ENCODE measurements at regions not wholly inside any gene's neighbourhood (a gene's known extent, or its start where the extent isn't known, plus 50 kb on each side); places are given as distances from the start of the nearest gene placed in this dataset.
A peak's percentile ranks its signal among the peaks of the same experiment; 100 is the strongest.

GRCh38 chr14:53350866-53351265 lies 197.7 kb upstream of the DDHD1 start:
- Mint-ChIP-seq H3K27ac (no peak overlapping the region), H3K27me3 (ENCODE audit: insufficient read depth) (no peaks in the 10 kb centered on the region), H3K9me3 (no peaks in the 10 kb centered on the region), H3K36me3 (ENCODE audit: low read depth) (no peaks in the 10 kb centered on the region), H3K4me3 (no peak overlapping the region), H3K4me1 (peaks cover 23% of the 10 kb centered on the region)
- no peak overlapping the region for H3K27ac ChIP-seq (ENCODE audit: low read depth, low read length)
- peaks cover 13% of the 10 kb centered on the region for H3K4me1 ChIP-seq (ENCODE audit: control insufficient read depth, insufficient read depth, low read length)
- H3K4me3 ChIP-seq (ENCODE audit: low read length), result no peak overlapping the region
- no peaks in the 10 kb centered on the region for H3K9me3 ChIP-seq (ENCODE audit: control insufficient read depth, low read length)
- H3K36me3 ChIP-seq (ENCODE audit: control insufficient read depth, insufficient read depth, low read length), result no peaks in the 10 kb centered on the region
- no peak for DNase-seq
- no peaks in the 10 kb centered on the region for H3K27me3 ChIP-seq (ENCODE audit: control insufficient read depth, insufficient read depth, low read length, poor library complexity, severe bottlenecking)
- no peak for TF ChIP-seq CTCF (conservative IDR thresholded peaks at IDR 0.05)
- H3K9ac ChIP-seq (ENCODE audit: extremely low read depth, low read length, poor library complexity, severe bottlenecking), result no peak overlapping the region

GRCh38 chr14:53350429-53350828 lies 197.3 kb upstream of the DDHD1 start:
- Histone ChIP-seq H3K4me1 (ENCODE audit: control insufficient read depth, insufficient read depth, low read length) (peaks cover 12% of the 10 kb centered on the region), H3K36me3 (ENCODE audit: control insufficient read depth, insufficient read depth, low read length) (no peaks in the 10 kb centered on the region), H3K9ac (ENCODE audit: extremely low read depth, low read length, poor library complexity, severe bottlenecking) (no peak overlapping the region), H3K27me3 (ENCODE audit: control insufficient read depth, insufficient read depth, low read length, poor library complexity, severe bottlenecking) (no peaks in the 10 kb centered on the region), H3K4me3 (ENCODE audit: low read length) (no peak overlapping the region), H3K27ac (ENCODE audit: low read depth, low read length) (no peak overlapping the region), H3K9me3 (ENCODE audit: control insufficient read depth, low read length) (no peaks in the 10 kb centered on the region)
- Mint-ChIP-seq H3K4me3 (no peak overlapping the region), H3K9me3 (no peaks in the 10 kb centered on the region), H3K27ac (no peak overlapping the region), H3K36me3 (ENCODE audit: low read depth) (no peaks in the 10 kb centered on the region), H3K27me3 (ENCODE audit: insufficient read depth) (no peaks in the 10 kb centered on the region), H3K4me1 (peaks cover 19% of the 10 kb centered on the region)
- no peak for TF ChIP-seq CTCF (conservative IDR thresholded peaks at IDR 0.05)
- DNase-seq, result no peak
- 100% methylated on average over 2 of the region's 2 CpGs; no CpG with 5 or more reads in 1 of the 2 experiments for WGBS, 2 experiments (ENCODE audit: insufficient coverage in 1 of 2, insufficient read length in 1 of 2)

- Mint-ChIP-seq H3K4me3 (no peak overlapping the region), H3K4me1 (peaks cover 3% of the 10 kb centered on the region), H3K9me3 (no peaks in the 10 kb centered on the region), H3K27ac (no peak overlapping the region), H3K36me3 (ENCODE audit: low read depth) (no peaks in the 10 kb centered on the region), H3K27me3 (ENCODE audit: insufficient read depth) (no peaks in the 10 kb centered on the region)
- H3K9ac ChIP-seq (ENCODE audit: extremely low read depth, low read length, poor library complexity, severe bottlenecking), result no peak overlapping the region
- H3K27me3 ChIP-seq (ENCODE audit: control insufficient read depth, insufficient read depth, low read length, poor library complexity, severe bottlenecking), result no peaks in the 10 kb centered on the region
- no peaks in the 10 kb centered on the region for H3K9me3 ChIP-seq (ENCODE audit: control insufficient read depth, low read length)
- TF ChIP-seq CTCF (conservative IDR thresholded peaks at IDR 0.05), result peak; percentile 40
- H3K4me1 ChIP-seq (ENCODE audit: control insufficient read depth, insufficient read depth, low read length), result no peaks in the 10 kb centered on the region
- DNase-seq, result no peak
- no peaks in the 10 kb centered on the region for H3K36me3 ChIP-seq (ENCODE audit: control insufficient read depth, insufficient read depth, low read length)
- no peak overlapping the region for H3K27ac ChIP-seq (ENCODE audit: low read depth, low read length)
- H3K4me3 ChIP-seq (ENCODE audit: low read length), result no peak overlapping the region
- WGBS, 2 experiments (ENCODE audit: insufficient coverage in 1 of 2, insufficient read length in 1 of 2), result 79 to 92% methylated on average over 1 to 3 of the region's 3 CpGs
These were observed 193.9 kb upstream of the DDHD1 start for GRCh38 chr14:53346988-53347387.
